Osteocyte (in vitro differentiated cells): ENCODE measurements at regions not wholly inside any gene's neighbourhood (a gene's known extent, or its start where the extent isn't known, plus 50 kb on each side); places are given as distances from the start of the nearest gene placed in this dataset.

Experiments used
- DNase-seq: peaks from one replicate; pipeline ENCODE4 v3.0.0; 2021; ENCODE audit warnings: mixed read lengths; ENCODE audit not compliant: unreplicated experiment; ENCODE audit errors: extremely low spot score
- H3K27ac Mint-ChIP-seq: one replicate; pipeline ENCODE4 v1.8.0; 2021; ENCODE audit warnings: mild to moderate bottlenecking, mixed read lengths; ENCODE audit not compliant: unreplicated experiment
- H3K27me3 Mint-ChIP-seq: one replicate; pipeline ENCODE4 v1.8.0; 2021; ENCODE audit warnings: mixed read lengths; ENCODE audit not compliant: unreplicated experiment
- H3K36me3 Mint-ChIP-seq: one replicate; pipeline ENCODE4 v1.8.0; 2021; ENCODE audit warnings: mixed read lengths; ENCODE audit not compliant: unreplicated experiment
- H3K4me1 Mint-ChIP-seq: one replicate; pipeline ENCODE4 v1.8.0; 2021; ENCODE audit warnings: mixed read lengths; ENCODE audit not compliant: unreplicated experiment
- H3K4me3 Mint-ChIP-seq: one replicate; pipeline ENCODE4 v1.8.0; 2021; ENCODE audit warnings: mild to moderate bottlenecking, moderate library complexity, mixed read lengths; ENCODE audit not compliant: unreplicated experiment
- H3K9me3 Mint-ChIP-seq: one replicate; pipeline ENCODE4 v1.8.0; 2021; ENCODE audit warnings: mixed read lengths; ENCODE audit not compliant: unreplicated experiment
- CTCF ChIP-seq: fragments of 200-600 bp; sonication (generic); IDR thresholded peaks from 2 replicates; pipeline ENCODE4 v1.5.0; 2021; ENCODE audit warnings: antibody characterized with exemption, mild to moderate bottlenecking, moderate library complexity

DNA sequence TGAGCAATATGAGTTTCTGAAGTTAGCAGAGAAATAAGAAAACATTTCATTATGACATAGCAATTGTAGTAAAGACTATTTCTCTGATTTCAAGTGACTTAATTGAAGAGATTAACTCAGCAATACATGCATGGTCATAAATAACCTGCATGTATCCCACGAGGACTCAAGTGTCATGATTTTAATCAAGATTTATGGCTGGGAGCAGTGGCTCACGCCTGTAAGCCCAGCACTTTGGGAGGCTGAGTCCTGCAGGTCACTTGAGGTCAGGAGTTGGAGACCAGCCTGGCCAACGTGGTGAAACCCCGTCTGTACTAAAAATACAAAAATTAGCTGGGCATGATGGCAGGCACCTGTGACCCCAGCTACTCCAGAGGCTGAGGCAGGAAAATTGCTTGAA, 311.9 kb upstream of the PLD5 start:
- no peak for TF ChIP-seq CTCF
- Mint-ChIP-seq H3K9me3 (peaks cover 15% of the 10 kb centered on the region), H3K4me1 (no peaks in the 10 kb centered on the region), H3K27ac (no peak overlapping the region), H3K4me3 (no peak overlapping the region), H3K27me3 (no peaks in the 10 kb centered on the region), H3K36me3 (no peaks in the 10 kb centered on the region)
- no peak for DNase-seq

DNA sequence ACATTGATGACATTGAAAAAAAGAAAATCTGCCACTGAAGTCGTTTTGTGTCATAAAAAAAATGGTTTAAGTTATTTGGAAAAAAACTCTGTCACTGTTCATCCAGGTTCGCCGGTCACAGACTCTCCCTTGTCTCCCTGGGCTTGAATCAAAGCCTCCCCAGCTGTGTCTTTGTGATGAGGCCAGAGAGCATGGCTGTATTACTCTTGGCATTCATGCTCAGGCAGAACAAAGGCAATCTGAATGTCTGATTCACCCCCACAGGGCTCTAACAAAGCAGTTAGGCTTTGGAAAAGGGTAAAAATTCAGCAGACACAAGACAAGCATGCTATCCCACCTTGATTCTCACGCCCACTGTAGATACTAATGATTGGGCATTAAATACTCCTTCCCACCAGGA, 304.3 kb upstream of the PLD5 start:
- no peak for TF ChIP-seq CTCF
- Mint-ChIP-seq H3K4me3 (no peak overlapping the region), H3K27me3 (no peaks in the 10 kb centered on the region), H3K36me3 (no peaks in the 10 kb centered on the region), H3K9me3 (peaks cover 11% of the 10 kb centered on the region), H3K27ac (no peak overlapping the region), H3K4me1 (no peaks in the 10 kb centered on the region)
- DNase-seq: no peak

GRCh38 chr1:242828199-242828598, 303.7 kb upstream of the PLD5 start:
- H3K4me1 Mint-ChIP-seq: no peaks in the 10 kb centered on the region
- no peaks in the 10 kb centered on the region for H3K36me3 Mint-ChIP-seq
- no peak overlapping the region for H3K4me3 Mint-ChIP-seq
- no peak for TF ChIP-seq CTCF
- no peak overlapping the region for H3K27ac Mint-ChIP-seq
- H3K9me3 Mint-ChIP-seq: peaks cover 12% of the 10 kb centered on the region
- H3K27me3 Mint-ChIP-seq: no peaks in the 10 kb centered on the region
- no peak for DNase-seq

DNA sequence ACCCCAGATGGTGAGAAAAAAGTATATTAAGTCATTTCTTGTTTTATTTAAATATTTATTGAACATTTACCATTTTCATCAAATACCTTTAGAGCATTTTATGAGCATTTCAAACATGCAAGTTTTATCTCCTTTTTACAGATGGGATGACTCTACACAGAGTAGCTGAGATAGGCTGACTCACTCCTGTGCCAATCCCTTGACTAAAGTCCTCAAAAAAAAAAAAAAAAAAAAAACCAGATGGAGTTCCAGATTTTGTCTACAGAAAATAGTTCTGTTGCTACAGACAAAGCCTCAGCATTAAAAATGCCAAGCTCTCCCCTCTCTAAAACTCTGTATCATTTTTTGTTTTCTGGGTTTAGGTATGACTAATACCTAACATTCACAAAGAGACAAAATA, 303.0 kb upstream of the PLD5 start:
- H3K9me3 Mint-ChIP-seq: peaks cover 9% of the 10 kb centered on the region
- no peaks in the 10 kb centered on the region for H3K4me1 Mint-ChIP-seq
- no peak for DNase-seq
- TF ChIP-seq CTCF: no peak
- H3K36me3 Mint-ChIP-seq: no peaks in the 10 kb centered on the region
- H3K4me3 Mint-ChIP-seq: no peak overlapping the region
- no peak overlapping the region for H3K27ac Mint-ChIP-seq
- H3K27me3 Mint-ChIP-seq: no peaks in the 10 kb centered on the region

- H3K27ac Mint-ChIP-seq: no peak overlapping the region
- no peak for DNase-seq
- peaks cover 8% of the 10 kb centered on the region for H3K9me3 Mint-ChIP-seq
Measured at GRCh38 chr1:242826701-242827336, 302.3 kb upstream of the PLD5 start.

More at GRCh38 chr1:242826701-242827336, 302.3 kb upstream of the PLD5 start:
- Mint-ChIP-seq H3K36me3 (no peaks in the 10 kb centered on the region), H3K4me1 (no peaks in the 10 kb centered on the region), H3K4me3 (no peak overlapping the region), H3K27me3 (no peaks in the 10 kb centered on the region)
- no peak for TF ChIP-seq CTCF
